SK-N-SH (cell line): ENCODE measurements at regions not wholly inside any gene's neighbourhood (a gene's known extent, or its start where the extent isn't known, plus 50 kb on each side); places are given as distances from the start of the nearest gene placed in this dataset.

Experiments used
- GATA2 ChIP-seq: sonication (generic); formaldehyde crosslinking; IDR thresholded peaks from 2 replicates; pipeline ENCODE4 v1.5.0; 2020; ENCODE audit warnings: mild to moderate bottlenecking, missing genetic modification reagents
- JUND ChIP-seq: IDR thresholded peaks from 2 replicates; pipeline ENCODE4 v1.4.0; 2012
- MXI1 ChIP-seq: IDR thresholded peaks from 2 replicates; pipeline ENCODE4 v1.6.1; 2012; ENCODE audit warnings: mild to moderate bottlenecking, low read depth, low read length, improper control_type of control experiment
- POLR2AphosphoS5 ChIP-seq: IDR thresholded peaks from 2 replicates; pipeline ENCODE4 v1.6.1; 2012; ENCODE audit warnings: low read depth, low read length
- RXRA ChIP-seq: IDR thresholded peaks from 2 replicates; pipeline ENCODE4 v1.4.0; 2012; ENCODE audit warnings: low read depth, mild to moderate bottlenecking, borderline replicate concordance
- TAF1 ChIP-seq: IDR thresholded peaks from 2 replicates; pipeline ENCODE4 v1.6.1; 2012; ENCODE audit warnings: low read depth, mild to moderate bottlenecking, low read length, moderate library complexity, borderline replicate concordance
- TF ChIP-seq, protein P1 (sequence below): fragments of 200-600 bp; sonication (generic); IDR thresholded peaks from 2 replicates; pipeline ENCODE4 v1.6.1; 2017; ENCODE audit warnings: antibody characterized with exemption, mild to moderate bottlenecking, moderate library complexity

DNA sequence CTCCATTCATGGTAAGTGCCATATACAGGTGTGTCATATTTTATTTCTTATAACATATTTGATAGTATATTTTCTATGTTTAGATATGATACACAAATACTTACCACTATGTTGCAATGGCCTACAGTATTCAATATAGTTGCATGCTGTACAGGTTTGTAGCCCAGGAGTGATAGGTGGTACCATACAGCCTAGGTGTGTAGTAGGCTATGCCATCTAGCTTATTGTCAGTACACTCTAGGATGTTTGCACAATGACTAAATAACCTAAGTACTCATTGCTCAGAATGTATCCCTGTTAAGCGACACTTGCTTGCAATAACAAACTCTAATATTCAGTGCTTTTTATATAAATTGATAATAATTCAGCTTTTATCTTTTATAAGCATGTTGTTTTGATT lies 563.1 kb upstream of the LINC00305 start:
- TF ChIP-seq POLR2AphosphoS5 (no peak), GATA2 (CRISPR knock-in tag) (no peak), MXI1 (no peak), RXRA (no peak), TAF1 (no peak), JUND (no peak)
- TF ChIP-seq, protein P1, sequence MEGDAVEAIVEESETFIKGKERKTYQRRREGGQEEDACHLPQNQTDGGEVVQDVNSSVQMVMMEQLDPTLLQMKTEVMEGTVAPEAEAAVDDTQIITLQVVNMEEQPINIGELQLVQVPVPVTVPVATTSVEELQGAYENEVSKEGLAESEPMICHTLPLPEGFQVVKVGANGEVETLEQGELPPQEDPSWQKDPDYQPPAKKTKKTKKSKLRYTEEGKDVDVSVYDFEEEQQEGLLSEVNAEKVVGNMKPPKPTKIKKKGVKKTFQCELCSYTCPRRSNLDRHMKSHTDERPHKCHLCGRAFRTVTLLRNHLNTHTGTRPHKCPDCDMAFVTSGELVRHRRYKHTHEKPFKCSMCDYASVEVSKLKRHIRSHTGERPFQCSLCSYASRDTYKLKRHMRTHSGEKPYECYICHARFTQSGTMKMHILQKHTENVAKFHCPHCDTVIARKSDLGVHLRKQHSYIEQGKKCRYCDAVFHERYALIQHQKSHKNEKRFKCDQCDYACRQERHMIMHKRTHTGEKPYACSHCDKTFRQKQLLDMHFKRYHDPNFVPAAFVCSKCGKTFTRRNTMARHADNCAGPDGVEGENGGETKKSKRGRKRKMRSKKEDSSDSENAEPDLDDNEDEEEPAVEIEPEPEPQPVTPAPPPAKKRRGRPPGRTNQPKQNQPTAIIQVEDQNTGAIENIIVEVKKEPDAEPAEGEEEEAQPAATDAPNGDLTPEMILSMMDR = no peak
